Neural progenitor cell (in vitro differentiated cells): ENCODE measurements at regions not wholly inside any gene's neighbourhood (a gene's known extent, or its start where the extent isn't known, plus 50 kb on each side); places are given as distances from the start of the nearest gene placed in this dataset.

Experiments
- DNase-seq: peaks from one replicate; pipeline ENCODE4 v3.0.0-alpha.2; 2016; ENCODE audit warnings: low spot score
- H2AFZ ChIP-seq: fragments of 200-600 bp; sonication (generic); replicated peaks from 2 replicates; pipeline ENCODE4 v1.6.1; 2016; ENCODE audit warnings: antibody characterized with exemption
- H3F3A ChIP-seq: fragments of 200-600 bp; sonication (generic); 2 replicates; pipeline ENCODE4 v1.6.1; 2016; ENCODE audit warnings: antibody characterized with exemption, low read depth
- H3K27ac ChIP-seq: fragments of 200-600 bp; sonication (generic); 2 replicates; pipeline ENCODE4 v1.5.1; 2016; ENCODE audit warnings: mild to moderate bottlenecking
- H3K27me3 ChIP-seq: fragments of 200-600 bp; sonication (generic); 2 replicates; pipeline ENCODE4 v1.6.1; 2016; ENCODE audit warnings: mild to moderate bottlenecking, moderate library complexity
- H3K36me3 ChIP-seq: fragments of 200-600 bp; sonication (generic); 2 replicates; pipeline ENCODE4 v1.5.1; 2016
- H3K4me1 ChIP-seq: fragments of 200-600 bp; sonication (generic); 2 replicates; pipeline ENCODE4 v1.6.1; 2016; ENCODE audit warnings: mixed run types
- H3K4me2 ChIP-seq: fragments of 200-600 bp; sonication (generic); 2 replicates; pipeline ENCODE4 v1.6.1; 2016
- H3K4me3 ChIP-seq: fragments of 200-600 bp; sonication (generic); 2 replicates; pipeline ENCODE4 v1.5.1; 2016
- H3K79me2 ChIP-seq: fragments of 200-600 bp; sonication (generic); 2 replicates; pipeline ENCODE4 v1.6.1; 2016; ENCODE audit warnings: low read depth
- H3K9ac ChIP-seq: fragments of 200-600 bp; sonication (generic); 2 replicates; pipeline ENCODE4 v1.6.1; 2016
- H3K9me3 ChIP-seq: fragments of 200-600 bp; sonication (generic); 2 replicates; pipeline ENCODE4 v1.5.1; 2016; ENCODE audit warnings: low read depth
- H4K20me1 ChIP-seq: fragments of 200-600 bp; sonication (generic); 2 replicates; pipeline ENCODE4 v1.6.1; 2016; ENCODE audit warnings: low read depth
- H3K27ac Mint-ChIP-seq: 3 replicates; pipeline ENCODE4 v1.8.0; 2021; ENCODE audit warnings: mixed read lengths
- H3K27me3 Mint-ChIP-seq: 2 replicates; pipeline ENCODE4 v1.8.0; 2022; ENCODE audit warnings: low read depth, mild to moderate bottlenecking, inconsistent platforms, moderate library complexity, mixed read lengths; ENCODE audit not compliant: insufficient read depth
- H3K36me3 Mint-ChIP-seq: 3 replicates; pipeline ENCODE4 v1.8.0; 2021; ENCODE audit warnings: mixed read lengths
- H3K4me1 Mint-ChIP-seq: 3 replicates; pipeline ENCODE4 v1.8.0; 2021; ENCODE audit warnings: mixed read lengths
- H3K4me3 Mint-ChIP-seq: 3 replicates; pipeline ENCODE4 v1.8.0; 2021; ENCODE audit warnings: mild to moderate bottlenecking, moderate library complexity, mixed read lengths
- H3K9me3 Mint-ChIP-seq: 3 replicates; pipeline ENCODE4 v1.8.0; 2020; ENCODE audit warnings: mixed read lengths
- CTCF ChIP-seq: fragments of 200-600 bp; sonication (generic); IDR thresholded peaks from 2 replicates; pipeline ENCODE4 v1.5.1; 2017; ENCODE audit warnings: antibody characterized with exemption, mild to moderate bottlenecking
- EZH2 ChIP-seq: fragments of 200-600 bp; sonication (generic); IDR thresholded peaks from 2 replicates; pipeline ENCODE4 v1.6.1; 2017; ENCODE audit warnings: antibody characterized with exemption, mild to moderate bottlenecking, moderate library complexity
- EZH2phosphoT487 ChIP-seq: fragments of 200-600 bp; sonication (generic); IDR thresholded peaks from 2 replicates; pipeline ENCODE4 v1.6.1; 2017; ENCODE audit warnings: antibody characterized with exemption

GRCh38 chr1:96997717-96998116, 276.1 kb downstream of the PTBP2 start:
- Histone ChIP-seq H3K4me3 (no peak overlapping the region), H3K4me1 (no peaks in the 10 kb centered on the region), H3K4me2 (no peak overlapping the region), H4K20me1 (no peaks in the 10 kb centered on the region), H3K27me3 (no peaks in the 10 kb centered on the region), H3K36me3 (no peaks in the 10 kb centered on the region), H3K27ac (no peak overlapping the region), H3K9ac (no peak overlapping the region), H2AFZ (no peak overlapping the region), H3F3A (no peaks in the 10 kb centered on the region), H3K9me3 (no peaks in the 10 kb centered on the region), H3K79me2 (no peaks in the 10 kb centered on the region)
- Mint-ChIP-seq H3K27me3 (no peaks in the 10 kb centered on the region), H3K4me3 (no peak overlapping the region), H3K27ac (no peak overlapping the region), H3K4me1 (no peaks in the 10 kb centered on the region), H3K9me3 (no peaks in the 10 kb centered on the region), H3K36me3 (no peaks in the 10 kb centered on the region)
- no peak for DNase-seq
- TF ChIP-seq CTCF (no peak), EZH2 (no peak), EZH2phosphoT487 (no peak)

GRCh38 chr1:96998466-96998865, 276.9 kb downstream of the PTBP2 start:
- Histone ChIP-seq H3K4me3 (no peak overlapping the region), H3K27me3 (no peaks in the 10 kb centered on the region), H3F3A (no peaks in the 10 kb centered on the region), H3K9me3 (no peaks in the 10 kb centered on the region), H3K9ac (no peak overlapping the region), H3K79me2 (no peaks in the 10 kb centered on the region), H3K27ac (no peak overlapping the region), H2AFZ (no peak overlapping the region), H3K4me1 (no peaks in the 10 kb centered on the region), H4K20me1 (no peaks in the 10 kb centered on the region), H3K36me3 (no peaks in the 10 kb centered on the region), H3K4me2 (no peak overlapping the region)
- TF ChIP-seq CTCF: no peak
- no peak for TF ChIP-seq EZH2
- TF ChIP-seq EZH2phosphoT487: no peak
- no peaks in the 10 kb centered on the region for H3K36me3 Mint-ChIP-seq
- no peaks in the 10 kb centered on the region for H3K27me3 Mint-ChIP-seq
- no peaks in the 10 kb centered on the region for H3K4me1 Mint-ChIP-seq
- no peaks in the 10 kb centered on the region for H3K9me3 Mint-ChIP-seq
- no peak for DNase-seq
- H3K27ac Mint-ChIP-seq: no peak overlapping the region
- no peak overlapping the region for H3K4me3 Mint-ChIP-seq

GRCh38 chr1:96999191-96999590, 277.6 kb downstream of the PTBP2 start:
- H3K4me2 ChIP-seq: no peak overlapping the region
- no peak overlapping the region for H3K4me3 Mint-ChIP-seq
- H3K9me3 ChIP-seq: no peaks in the 10 kb centered on the region
- H3K4me3 ChIP-seq: no peak overlapping the region
- H3K4me1 ChIP-seq: no peaks in the 10 kb centered on the region
- H3K27me3 Mint-ChIP-seq: no peaks in the 10 kb centered on the region
- H3K36me3 Mint-ChIP-seq: no peaks in the 10 kb centered on the region
- no peak overlapping the region for H2AFZ ChIP-seq
- no peaks in the 10 kb centered on the region for H3K9me3 Mint-ChIP-seq
- no peaks in the 10 kb centered on the region for H3K79me2 ChIP-seq
- no peak for TF ChIP-seq EZH2
- TF ChIP-seq CTCF: no peak
- TF ChIP-seq EZH2phosphoT487: no peak
- H3F3A ChIP-seq: no peaks in the 10 kb centered on the region
- no peak overlapping the region for H3K9ac ChIP-seq
- no peaks in the 10 kb centered on the region for H4K20me1 ChIP-seq
- H3K36me3 ChIP-seq: no peaks in the 10 kb centered on the region
- DNase-seq: no peak
- no peaks in the 10 kb centered on the region for H3K4me1 Mint-ChIP-seq
- no peaks in the 10 kb centered on the region for H3K27me3 ChIP-seq
- no peak overlapping the region for H3K27ac ChIP-seq
- H3K27ac Mint-ChIP-seq: no peak overlapping the region

- TF ChIP-seq CTCF (no peak), EZH2 (no peak), EZH2phosphoT487 (no peak)
- DNase-seq: no peak
- H3K79me2 ChIP-seq: no peaks in the 10 kb centered on the region
- no peak overlapping the region for H3K9ac ChIP-seq
- no peak overlapping the region for H3K4me2 ChIP-seq
- H2AFZ ChIP-seq: no peak overlapping the region
- Mint-ChIP-seq H3K4me3 (no peak overlapping the region), H3K27ac (no peak overlapping the region), H3K36me3 (no peaks in the 10 kb centered on the region), H3K4me1 (no peaks in the 10 kb centered on the region), H3K9me3 (no peaks in the 10 kb centered on the region), H3K27me3 (no peaks in the 10 kb centered on the region)
- no peak overlapping the region for H3K4me3 ChIP-seq
- no peaks in the 10 kb centered on the region for H3K9me3 ChIP-seq
- no peak overlapping the region for H3K27ac ChIP-seq
- no peaks in the 10 kb centered on the region for H4K20me1 ChIP-seq
- no peaks in the 10 kb centered on the region for H3K36me3 ChIP-seq
- no peaks in the 10 kb centered on the region for H3K4me1 ChIP-seq
- no peaks in the 10 kb centered on the region for H3K27me3 ChIP-seq
- no peaks in the 10 kb centered on the region for H3F3A ChIP-seq
Observed at GRCh38 chr1:97004054-97004453, 282.5 kb downstream of the PTBP2 start.
